GM10266 (cell line): ENCODE measurements at regions not wholly inside any gene's neighbourhood (a gene's known extent, or its start where the extent isn't known, plus 50 kb on each side); places are given as distances from the start of the nearest gene placed in this dataset.

Experiments
- DNase-seq: peaks from one replicate; pipeline ENCODE4 v3.0.0; 2012; ENCODE audit errors: extremely low spot score
- TF ChIP-seq, protein P1 (sequence below): IDR thresholded peaks from 2 replicates; pipeline ENCODE4 v1.5.1; 2012; ENCODE audit warnings: mild to moderate bottlenecking, low read depth; ENCODE audit not compliant: control insufficient read depth, insufficient read depth; ENCODE audit errors: missing control alignments

DNA sequence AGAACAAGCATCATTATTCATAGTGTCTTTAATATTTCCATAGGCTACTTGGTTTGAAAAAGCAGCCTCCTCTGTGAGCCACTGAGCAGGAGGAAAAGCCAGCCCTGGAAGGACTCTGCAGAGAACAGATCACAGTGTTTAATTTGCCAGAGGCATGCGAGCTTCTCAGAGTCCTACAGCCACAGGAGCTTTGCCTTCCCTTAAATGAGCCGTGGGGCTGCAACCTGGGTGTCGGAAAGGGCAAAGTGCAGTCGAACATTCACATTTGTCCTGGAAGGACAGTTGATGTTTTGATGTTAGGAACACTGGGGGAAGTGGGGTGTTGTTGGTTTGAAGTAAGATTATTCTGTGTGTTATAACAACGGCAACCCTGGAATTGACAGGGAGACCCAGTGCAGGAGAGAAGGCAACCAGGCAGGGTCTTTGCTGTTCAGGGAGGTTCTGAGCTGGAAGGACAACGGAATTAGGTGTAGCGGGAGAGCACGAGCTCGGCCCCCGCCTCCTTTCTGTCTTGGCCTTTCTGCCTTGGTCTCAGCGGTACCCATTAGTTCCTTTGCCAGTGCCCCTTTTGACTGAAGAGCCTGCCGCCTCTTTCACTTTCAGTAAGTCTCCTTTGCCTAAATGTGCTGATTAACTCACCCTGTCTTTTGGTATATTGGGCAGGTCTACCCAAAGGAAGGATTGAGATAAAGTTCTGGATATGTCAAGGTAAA, 192.3 kb upstream of the PITRM1 start:
- no peak for DNase-seq
- TF ChIP-seq, protein P1, sequence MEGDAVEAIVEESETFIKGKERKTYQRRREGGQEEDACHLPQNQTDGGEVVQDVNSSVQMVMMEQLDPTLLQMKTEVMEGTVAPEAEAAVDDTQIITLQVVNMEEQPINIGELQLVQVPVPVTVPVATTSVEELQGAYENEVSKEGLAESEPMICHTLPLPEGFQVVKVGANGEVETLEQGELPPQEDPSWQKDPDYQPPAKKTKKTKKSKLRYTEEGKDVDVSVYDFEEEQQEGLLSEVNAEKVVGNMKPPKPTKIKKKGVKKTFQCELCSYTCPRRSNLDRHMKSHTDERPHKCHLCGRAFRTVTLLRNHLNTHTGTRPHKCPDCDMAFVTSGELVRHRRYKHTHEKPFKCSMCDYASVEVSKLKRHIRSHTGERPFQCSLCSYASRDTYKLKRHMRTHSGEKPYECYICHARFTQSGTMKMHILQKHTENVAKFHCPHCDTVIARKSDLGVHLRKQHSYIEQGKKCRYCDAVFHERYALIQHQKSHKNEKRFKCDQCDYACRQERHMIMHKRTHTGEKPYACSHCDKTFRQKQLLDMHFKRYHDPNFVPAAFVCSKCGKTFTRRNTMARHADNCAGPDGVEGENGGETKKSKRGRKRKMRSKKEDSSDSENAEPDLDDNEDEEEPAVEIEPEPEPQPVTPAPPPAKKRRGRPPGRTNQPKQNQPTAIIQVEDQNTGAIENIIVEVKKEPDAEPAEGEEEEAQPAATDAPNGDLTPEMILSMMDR = no peak

GRCh38 chr10:3363311-3364045, 190.9 kb upstream of the PITRM1 start:
- TF ChIP-seq, protein P1 = no peak
- DNase-seq = no peak

GRCh38 chr10:3362394-3362793, 189.8 kb upstream of the PITRM1 start:
- DNase-seq = no peak
- TF ChIP-seq, protein P1 = no peak

DNA sequence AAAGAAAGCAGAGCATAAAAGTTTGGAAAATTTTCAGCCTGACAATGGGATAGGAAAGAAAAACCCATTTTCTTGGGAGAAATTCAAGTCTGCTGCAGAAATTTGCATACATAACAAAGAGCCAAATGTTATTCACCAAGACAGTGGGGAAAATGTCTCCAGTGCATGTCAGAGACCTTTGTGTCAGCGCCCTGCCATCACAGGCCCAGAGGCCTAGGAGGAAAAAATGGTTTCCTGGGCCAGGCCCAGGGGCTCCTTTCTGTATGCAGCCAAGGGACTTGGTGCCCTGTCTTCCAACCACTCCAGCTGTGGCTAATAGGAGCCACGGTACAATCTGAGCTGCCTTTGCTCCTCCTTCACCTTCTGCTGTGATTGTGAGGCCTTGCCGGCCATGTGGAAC, 189.1 kb upstream of the PITRM1 start:
- TF ChIP-seq, protein P1 = no peak
- DNase-seq = no peak

- TF ChIP-seq, protein P1 = no peak
- DNase-seq = no peak
Measured at GRCh38 chr10:3357737-3358136, 185.2 kb upstream of the PITRM1 start.

GRCh38 chr10:3355536-3355935, 183.0 kb upstream of the PITRM1 start:
- DNase-seq = no peak

More at GRCh38 chr10:3355536-3355935, 183.0 kb upstream of the PITRM1 start:
- TF ChIP-seq, protein P1 = no peak
